A673 (cell line): ENCODE measurements at regions not wholly inside any gene's neighbourhood (a gene's known extent, or its start where the extent isn't known, plus 50 kb on each side); places are given as distances from the start of the nearest gene placed in this dataset.

Experiments
- CTCF ChIP-seq: fragments of 300-800, 200-600 bp; sonication (generic); conservative IDR thresholded peaks from 2 replicates; pipeline ENCODE4 v1.5.1; 2017; ENCODE audit warnings: low read depth, mild to moderate bottlenecking, antibody characterized with exemption, low read length, moderate library complexity, mixed read lengths
- EZH2 ChIP-seq: fragments of 200-600 bp; sonication (generic); IDR thresholded peaks from 2 replicates; pipeline ENCODE4 v1.6.1; 2017; ENCODE audit warnings: borderline replicate concordance, low read depth, mild to moderate bottlenecking, mixed read lengths, antibody characterized with exemption, low read length; ENCODE audit not compliant: poor library complexity, severe bottlenecking

GRCh38 chr4:123632693-123633030 lies 236.1 kb downstream of the SPRY1 start:
- TF ChIP-seq CTCF (no peak), EZH2 (no peak)
